ENCODE measurements at regions not wholly inside any gene's neighbourhood (a gene's known extent, or its start where the extent isn't known, plus 50 kb on each side); places are given as distances from the start of the nearest gene placed in this dataset.

DNA sequence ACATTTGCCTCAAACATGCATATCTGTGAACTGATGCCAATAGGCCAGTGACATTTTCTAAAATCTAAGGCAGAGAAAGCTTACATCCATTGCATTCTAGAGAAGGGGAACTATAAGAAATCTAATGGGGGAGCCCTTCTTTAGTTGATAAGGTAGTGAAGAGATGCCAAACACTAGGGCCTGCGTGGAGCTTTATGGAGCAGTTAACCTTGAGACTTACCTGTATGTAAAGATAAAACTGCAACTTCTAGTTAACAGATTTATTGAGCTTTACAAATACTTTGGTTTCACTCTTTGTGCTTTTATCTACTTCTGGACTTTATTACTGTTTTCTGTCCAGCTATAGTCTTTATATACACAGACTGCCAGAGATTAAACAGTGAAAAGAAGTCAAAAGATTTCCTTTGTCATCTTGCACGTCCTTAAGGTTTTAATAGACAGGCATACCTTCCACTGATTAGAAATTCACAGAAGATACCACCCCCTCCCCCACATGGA is 457.6 kb downstream of the KLF12 start (continued):
- TF ChIP-seq, protein P1, sequence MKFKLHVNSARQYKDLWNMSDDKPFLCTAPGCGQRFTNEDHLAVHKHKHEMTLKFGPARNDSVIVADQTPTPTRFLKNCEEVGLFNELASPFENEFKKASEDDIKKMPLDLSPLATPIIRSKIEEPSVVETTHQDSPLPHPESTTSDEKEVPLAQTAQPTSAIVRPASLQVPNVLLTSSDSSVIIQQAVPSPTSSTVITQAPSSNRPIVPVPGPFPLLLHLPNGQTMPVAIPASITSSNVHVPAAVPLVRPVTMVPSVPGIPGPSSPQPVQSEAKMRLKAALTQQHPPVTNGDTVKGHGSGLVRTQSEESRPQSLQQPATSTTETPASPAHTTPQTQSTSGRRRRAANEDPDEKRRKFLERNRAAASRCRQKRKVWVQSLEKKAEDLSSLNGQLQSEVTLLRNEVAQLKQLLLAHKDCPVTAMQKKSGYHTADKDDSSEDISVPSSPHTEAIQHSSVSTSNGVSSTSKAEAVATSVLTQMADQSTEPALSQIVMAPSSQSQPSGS (CRISPR knock-in tag; IDR thresholded peaks at IDR 0.05; ENCODE audit: borderline replicate concordance, low read depth) = no peak
- TF ChIP-seq MLX (CRISPR knock-in tag; IDR thresholded peaks at IDR 0.05) (no peak), OVOL2 (CRISPR knock-in tag; IDR thresholded peaks at IDR 0.05; ENCODE audit: borderline replicate concordance) (no peak), ZNF219 (CRISPR knock-in tag; IDR thresholded peaks at IDR 0.05; ENCODE audit: borderline replicate concordance) (no peak), TCF7 (CRISPR knock-in tag; IDR thresholded peaks at IDR 0.05; ENCODE audit: low read depth) (no peak), PREB (CRISPR knock-in tag; IDR thresholded peaks at IDR 0.05; ENCODE audit: borderline replicate concordance) (no peak), ZNF121 (CRISPR knock-in tag; IDR thresholded peaks at IDR 0.05) (no peak), ETV6 (CRISPR knock-in tag; IDR thresholded peaks at IDR 0.05) (no peak), CREB1 (CRISPR knock-in tag; IDR thresholded peaks at IDR 0.05) (no peak)

DNA sequence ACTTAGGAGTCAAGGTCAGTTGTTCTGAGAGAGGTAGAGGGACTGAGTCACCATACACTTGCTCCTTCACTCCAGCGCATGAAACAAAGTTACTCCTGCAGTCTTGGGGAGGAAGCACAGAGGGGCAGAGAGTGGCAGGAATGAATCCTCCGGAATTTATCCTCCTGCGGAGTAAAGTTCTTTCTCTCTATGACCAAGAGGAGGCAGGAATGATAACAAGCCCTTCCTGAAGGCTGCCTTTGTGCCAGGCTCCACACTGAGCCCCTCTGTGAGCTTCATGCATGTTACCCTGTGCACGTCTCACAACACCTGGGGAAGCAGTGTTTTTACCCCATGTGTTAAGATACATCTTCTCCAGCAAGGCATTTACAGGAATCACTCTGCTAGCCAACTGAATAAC is 458.4 kb downstream of the KLF12 start:
- TF ChIP-seq SMAD4 (CRISPR knock-in tag; IDR thresholded peaks at IDR 0.05) (no peak), MYBL2 (CRISPR knock-in tag; IDR thresholded peaks at IDR 0.05) (no peak), USF1 (CRISPR knock-in tag; IDR thresholded peaks at IDR 0.05) (no peak), CDX4 (CRISPR knock-in tag; IDR thresholded peaks at IDR 0.05; ENCODE audit: borderline replicate concordance) (no peak), ZNF263 (CRISPR knock-in tag; IDR thresholded peaks at IDR 0.05; ENCODE audit: low read depth) (no peak), CREM (CRISPR knock-in tag; IDR thresholded peaks at IDR 0.05) (no peak), ZNF232 (CRISPR knock-in tag; IDR thresholded peaks at IDR 0.05) (no peak), TP53 (CRISPR knock-in tag; IDR thresholded peaks at IDR 0.05) (no peak), GRHL2 (CRISPR knock-in tag; IDR thresholded peaks at IDR 0.05; ENCODE audit: insufficient replicate concordance, severe bottlenecking) (no peak)
- Mint-ChIP-seq H3K27ac (peak overlapping the region; percentile 18; the same call in 1 of the 2 replicates), H3K9me3 (no peaks in the 10 kb centered on the region), H3K36me3 (no peaks in the 10 kb centered on the region), H3K4me3 (no peak overlapping the region), H3K27me3 (ENCODE audit: low read depth) (no peaks in the 10 kb centered on the region), H3K4me1 (peaks cover 25% of the 10 kb centered on the region)
- ChIA-PET POLR2A (interaction anchor here (0.6 kb wide), 1 partner anchor 600 kb away, joined by 3 read pairs; no protein-coding TSS in a partner anchor), CTCF (no interaction called here)
- DNase-seq (ENCODE audit: low spot score) = no peak
- peak; percentile 81 for ATAC-seq

DNA sequence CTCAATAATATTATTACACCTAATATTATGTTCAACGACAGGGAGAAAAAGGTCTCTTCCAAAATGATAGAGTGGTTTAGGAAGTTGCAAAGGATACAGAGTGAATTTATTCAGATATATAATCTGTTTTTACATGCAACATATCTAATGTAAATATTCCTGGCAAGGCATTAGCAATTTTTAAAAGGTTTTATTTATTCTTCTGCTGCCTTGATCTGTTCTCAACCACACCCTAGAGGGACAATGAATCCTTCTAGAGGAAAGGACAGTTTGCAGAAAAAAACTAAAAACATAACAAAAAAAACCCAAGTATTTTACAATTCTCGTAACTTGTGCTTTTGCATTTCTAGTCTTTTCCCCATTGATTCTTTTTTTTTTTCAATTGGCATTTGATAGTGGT is 459.6 kb downstream of the KLF12 start:
- no peak for TF ChIP-seq RELA (CRISPR knock-in tag; IDR thresholded peaks at IDR 0.05; ENCODE audit: borderline replicate concordance)
- ChIA-PET POLR2A (no interaction called here), CTCF (no interaction called here)
- H3K27me3 Mint-ChIP-seq (ENCODE audit: low read depth) = no peaks in the 10 kb centered on the region
- DNase-seq (ENCODE audit: low spot score) = no peak
- no peak for ATAC-seq
- no peak overlapping the region for H3K27ac Mint-ChIP-seq
- peaks cover 25% of the 10 kb centered on the region for H3K4me1 Mint-ChIP-seq
- no peaks in the 10 kb centered on the region for H3K9me3 Mint-ChIP-seq
- H3K4me3 Mint-ChIP-seq = no peak overlapping the region
- H3K36me3 Mint-ChIP-seq = no peaks in the 10 kb centered on the region

Measured in WTC11 (cell line).